GM18867 (cell line): ENCODE measurements at regions not wholly inside any gene's neighbourhood (a gene's known extent, or its start where the extent isn't known, plus 50 kb on each side); places are given as distances from the start of the nearest gene placed in this dataset.

ENCODE experiments used
- ATAC-seq: cut with Tn5 transposase; IDR thresholded peaks from one replicate; pipeline ENCODE4 v1.9.1; 2021; ENCODE audit warnings: mild to moderate bottlenecking, moderate library complexity; ENCODE audit not compliant: unreplicated experiment

DNA sequence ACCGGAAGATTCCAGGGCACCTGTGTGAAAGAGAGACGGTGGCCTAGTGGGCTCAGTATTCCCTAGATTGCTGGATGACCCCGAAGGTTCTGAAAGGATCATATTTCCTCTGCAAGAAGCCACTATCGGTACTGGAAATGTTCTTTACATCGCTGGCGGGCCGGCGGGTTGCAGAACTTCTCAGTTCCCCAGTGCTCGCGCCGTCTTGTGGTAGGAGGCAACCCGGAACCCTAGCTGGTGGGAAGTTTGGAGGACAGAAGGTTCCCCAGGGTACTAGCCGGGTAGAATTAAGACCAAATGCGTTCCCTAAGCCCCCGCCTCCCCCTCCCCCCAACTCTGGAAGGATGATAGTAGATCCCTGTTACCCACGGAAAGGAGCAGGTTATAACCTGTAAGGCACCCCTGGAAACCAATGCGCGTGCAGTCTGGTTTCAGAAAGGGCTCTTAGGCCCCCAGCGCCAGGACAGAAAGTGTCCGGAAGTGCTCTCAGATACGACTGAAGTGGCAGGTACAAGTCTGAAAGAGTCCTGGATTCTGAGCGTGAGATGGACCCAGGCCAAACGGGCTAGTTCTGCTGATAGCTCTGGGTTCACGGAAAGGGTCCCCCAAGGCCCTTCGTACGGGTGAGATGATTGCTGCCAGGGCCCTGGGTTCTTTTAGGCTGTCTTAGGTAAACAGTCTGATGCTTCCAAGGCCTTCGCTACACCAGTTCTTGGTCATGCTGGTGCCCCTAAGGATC lies 61.7 kb upstream of the DCAF8L1 start:
- no peak for ATAC-seq

GRCh38 chrX:28042260-28042659 lies 61.0 kb upstream of the DCAF8L1 start:
- no peak for ATAC-seq

- no peak for ATAC-seq
Observed at GRCh38 chrX:28039258-28039657, 58.0 kb upstream of the DCAF8L1 start.
